Karpas-422 (cell line): ENCODE measurements at regions not wholly inside any gene's neighbourhood (a gene's known extent, or its start where the extent isn't known, plus 50 kb on each side); places are given as distances from the start of the nearest gene placed in this dataset.

Experiments
- DNase-seq: peaks from one replicate; pipeline ENCODE4 v3.0.0-alpha.2; 2015
- H2AFZ ChIP-seq: fragments of 200-600 bp; sonication (generic); 2 replicates; pipeline ENCODE4 v1.6.1; 2014; ENCODE audit warnings: antibody characterized with exemption, low read length, mixed read lengths
- H3K27ac ChIP-seq: fragments of 200-600 bp; sonication (generic); 2 replicates; pipeline ENCODE4 v1.5.1; 2014; ENCODE audit warnings: mild to moderate bottlenecking, low read length, moderate library complexity
- H3K27me3 ChIP-seq: fragments of 200-600 bp; sonication (generic); 2 replicates; pipeline ENCODE4 v1.6.1; 2014; ENCODE audit warnings: low read length, mixed read lengths
- H3K36me3 ChIP-seq: fragments of 200-600 bp; sonication (generic); 2 replicates; pipeline ENCODE4 v1.6.1; 2014; ENCODE audit warnings: low read length, mixed read lengths; ENCODE audit not compliant: insufficient read depth
- H3K4me1 ChIP-seq: fragments of 200-600 bp; sonication (generic); 2 replicates; pipeline ENCODE4 v1.6.1; 2014; ENCODE audit warnings: mild to moderate bottlenecking, low read length, mixed read lengths
- H3K4me2 ChIP-seq: fragments of 200-600 bp; sonication (generic); 2 replicates; pipeline ENCODE4 v1.6.1; 2014; ENCODE audit warnings: low read length, low read depth, mild to moderate bottlenecking; ENCODE audit not compliant: poor library complexity, severe bottlenecking
- H3K4me3 ChIP-seq: fragments of 200-600 bp; sonication (generic); 2 replicates; pipeline ENCODE4 v1.5.1; 2014; ENCODE audit warnings: mild to moderate bottlenecking, antibody characterized with exemption, low read length, mixed read lengths
- H3K79me2 ChIP-seq: fragments of 200-600 bp; sonication (generic); 2 replicates; pipeline ENCODE4 v1.6.1; 2014; ENCODE audit warnings: mild to moderate bottlenecking, low read length, mixed read lengths
- H3K9ac ChIP-seq: fragments of 200-600 bp; sonication (generic); 2 replicates; pipeline ENCODE4 v1.6.0; 2014; ENCODE audit warnings: low read length
- H3K9me2 ChIP-seq: fragments of 200-600 bp; sonication (generic), shearing (Covaris generic); replicated peaks from 2 replicates; pipeline ENCODE4 v1.6.0; 2014; ENCODE audit warnings: mild to moderate bottlenecking, low read length, moderate library complexity; ENCODE audit not compliant: insufficient read depth
- H3K9me3 ChIP-seq: fragments of 300-700, 200-600 bp; sonication (generic); 2 replicates; pipeline ENCODE4 v1.6.1; 2014; ENCODE audit warnings: low read length, mixed read lengths
- H4K20me1 ChIP-seq: fragments of 200-600 bp; sonication (generic); 2 replicates; pipeline ENCODE4 v1.6.1; 2014; ENCODE audit warnings: mild to moderate bottlenecking, antibody characterized with exemption, low read length, low read depth; ENCODE audit not compliant: insufficient read depth

DNA sequence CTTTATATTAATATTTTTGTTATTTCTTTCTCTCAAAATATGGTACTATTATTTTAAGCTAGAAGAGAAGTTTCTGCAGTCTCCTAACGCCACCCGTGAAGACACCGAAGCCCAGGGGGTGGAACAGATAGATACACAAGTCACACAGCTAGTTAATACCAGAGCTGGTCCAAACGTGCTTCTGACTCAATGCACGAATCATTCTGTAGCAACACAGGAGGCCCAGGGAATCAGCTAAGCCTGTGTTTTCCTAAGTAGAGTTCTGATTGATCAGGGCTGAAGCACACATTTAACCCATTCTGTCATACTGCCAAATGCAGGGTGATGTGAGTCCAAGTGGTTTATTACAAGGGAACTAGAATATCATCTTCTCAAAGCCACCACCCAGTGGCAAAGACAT is 116.9 kb upstream of the PWP1 start:
- H3K4me3 ChIP-seq, result no peak overlapping the region
- H3K4me1 ChIP-seq, result no peaks in the 10 kb centered on the region
- H3K9ac ChIP-seq, result no peak overlapping the region
- no peaks in the 10 kb centered on the region for H3K79me2 ChIP-seq
- no peak for DNase-seq
- H3K9me2 ChIP-seq, result no peaks in the 10 kb centered on the region
- no peaks in the 10 kb centered on the region for H4K20me1 ChIP-seq
- no peak overlapping the region for H2AFZ ChIP-seq
- H3K4me2 ChIP-seq, result no peak overlapping the region
- H3K36me3 ChIP-seq, result no peaks in the 10 kb centered on the region
- no peaks in the 10 kb centered on the region for H3K27me3 ChIP-seq
- no peaks in the 10 kb centered on the region for H3K9me3 ChIP-seq
- no peak overlapping the region for H3K27ac ChIP-seq

GRCh38 chr12:107570721-107571120 is 114.9 kb upstream of the PWP1 start:
- no peak for DNase-seq
- Histone ChIP-seq H3K9me3 (no peaks in the 10 kb centered on the region), H3K4me2 (no peak overlapping the region), H3K27ac (no peak overlapping the region), H2AFZ (no peak overlapping the region), H3K4me1 (no peaks in the 10 kb centered on the region), H3K4me3 (no peak overlapping the region), H3K79me2 (no peaks in the 10 kb centered on the region), H3K9ac (no peak overlapping the region), H3K36me3 (no peaks in the 10 kb centered on the region), H4K20me1 (no peaks in the 10 kb centered on the region), H3K27me3 (no peaks in the 10 kb centered on the region), H3K9me2 (no peaks in the 10 kb centered on the region)

- no peaks in the 10 kb centered on the region for H4K20me1 ChIP-seq
- no peak for DNase-seq
Observed at GRCh38 chr12:107571492-107571891, 114.1 kb upstream of the PWP1 start.

GRCh38 chr12:107574691-107575090 is 110.9 kb upstream of the PWP1 start:
- Histone ChIP-seq H2AFZ (no peak overlapping the region), H3K27ac (no peak overlapping the region), H3K9me3 (no peaks in the 10 kb centered on the region), H3K4me2 (no peak overlapping the region), H3K27me3 (no peaks in the 10 kb centered on the region), H3K9me2 (no peaks in the 10 kb centered on the region), H4K20me1 (no peaks in the 10 kb centered on the region), H3K4me1 (no peaks in the 10 kb centered on the region), H3K36me3 (no peaks in the 10 kb centered on the region), H3K9ac (no peak overlapping the region), H3K79me2 (no peaks in the 10 kb centered on the region), H3K4me3 (no peak overlapping the region)
- no peak for DNase-seq

More at GRCh38 chr12:107571492-107571891, 114.1 kb upstream of the PWP1 start:
- Histone ChIP-seq H3K27me3 (no peaks in the 10 kb centered on the region), H3K4me2 (no peak overlapping the region), H3K36me3 (no peaks in the 10 kb centered on the region), H3K9me3 (no peaks in the 10 kb centered on the region), H3K9me2 (no peaks in the 10 kb centered on the region), H3K4me1 (no peaks in the 10 kb centered on the region), H3K9ac (no peak overlapping the region), H3K4me3 (no peak overlapping the region), H2AFZ (no peak overlapping the region), H3K27ac (no peak overlapping the region), H3K79me2 (no peaks in the 10 kb centered on the region)

GRCh38 chr12:107580750-107581618 is 104.6 kb upstream of the PWP1 start:
- DNase-seq, result no peak
- Histone ChIP-seq H3K4me1 (no peaks in the 10 kb centered on the region), H3K9ac (no peak overlapping the region), H3K79me2 (no peaks in the 10 kb centered on the region), H3K9me2 (no peaks in the 10 kb centered on the region), H3K9me3 (no peaks in the 10 kb centered on the region), H3K4me2 (no peak overlapping the region), H4K20me1 (no peaks in the 10 kb centered on the region), H3K27ac (no peak overlapping the region), H3K27me3 (no peaks in the 10 kb centered on the region), H3K36me3 (no peaks in the 10 kb centered on the region), H3K4me3 (no peak overlapping the region), H2AFZ (no peak overlapping the region)

DNA sequence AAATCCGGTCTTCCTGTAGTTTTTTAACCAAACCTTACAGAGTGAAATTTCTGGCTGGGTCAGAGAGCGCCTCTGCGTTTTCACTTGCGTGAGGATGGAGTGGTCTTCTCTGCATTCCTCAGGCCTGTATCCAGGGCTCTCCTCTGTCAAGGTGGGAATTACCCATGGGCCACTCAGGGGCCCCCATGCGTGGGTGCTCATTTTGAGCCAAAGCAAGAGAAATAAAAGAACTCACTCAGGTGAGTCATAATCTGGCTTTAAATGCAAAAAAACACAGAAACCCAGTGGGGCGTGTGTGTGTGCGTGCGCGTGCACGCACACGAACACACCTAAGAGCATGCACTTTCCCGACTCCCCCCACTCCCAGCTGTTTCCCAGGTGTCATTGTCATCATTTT is 104.0 kb upstream of the PWP1 start:
- H3K9me3 ChIP-seq, result no peaks in the 10 kb centered on the region
- H3K27me3 ChIP-seq, result no peaks in the 10 kb centered on the region
- H3K79me2 ChIP-seq, result no peaks in the 10 kb centered on the region
- DNase-seq, result no peak
- H3K27ac ChIP-seq, result no peak overlapping the region
- H3K9ac ChIP-seq, result no peak overlapping the region
- H3K36me3 ChIP-seq, result no peaks in the 10 kb centered on the region
- no peak overlapping the region for H2AFZ ChIP-seq
- no peaks in the 10 kb centered on the region for H3K4me1 ChIP-seq
- H3K4me3 ChIP-seq, result no peak overlapping the region
- no peaks in the 10 kb centered on the region for H4K20me1 ChIP-seq
- no peaks in the 10 kb centered on the region for H3K9me2 ChIP-seq
- H3K4me2 ChIP-seq, result no peak overlapping the region

DNA sequence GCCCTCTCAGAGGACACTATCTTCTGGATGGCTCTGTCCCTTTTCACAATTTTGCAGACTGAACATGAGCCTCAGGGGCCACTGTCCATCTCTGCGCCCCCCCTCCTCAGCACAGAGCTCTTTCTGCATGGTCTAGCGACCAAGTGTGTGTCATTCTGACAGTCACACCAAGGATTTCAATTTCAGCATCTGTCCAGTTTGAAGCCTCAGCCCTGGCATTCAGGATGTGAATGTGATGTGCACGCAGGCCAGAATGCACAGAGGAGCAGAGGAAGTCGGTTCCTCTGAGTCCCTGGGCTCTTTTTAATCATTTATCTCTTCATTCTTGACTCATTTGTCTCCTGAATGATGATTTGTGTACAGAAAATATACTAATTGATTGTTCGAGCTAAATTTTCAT is 102.0 kb upstream of the PWP1 start:
- H2AFZ ChIP-seq, result no peak overlapping the region

DNA sequence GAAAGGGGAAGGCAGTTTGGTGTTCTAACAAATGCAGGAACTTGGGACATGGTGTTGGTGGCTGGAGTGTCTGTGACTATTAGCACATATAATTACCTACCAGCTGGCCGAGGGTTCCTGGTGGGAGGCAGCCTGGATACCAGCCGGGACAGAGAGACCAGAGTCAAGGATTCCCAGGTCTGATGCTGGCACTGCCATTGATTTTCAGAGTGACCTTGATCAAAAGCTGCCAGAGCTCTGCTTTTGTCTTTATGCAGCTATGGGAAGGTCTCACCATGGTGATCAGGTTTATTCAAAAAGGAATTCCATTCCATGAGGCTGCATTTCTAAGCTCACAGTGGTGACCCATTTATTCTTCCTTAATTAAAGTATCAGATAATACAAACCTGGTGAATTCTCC is 101.0 kb upstream of the PWP1 start:
- Histone ChIP-seq H3K36me3 (no peaks in the 10 kb centered on the region), H3K9ac (no peak overlapping the region), H3K27me3 (no peaks in the 10 kb centered on the region), H3K4me2 (no peak overlapping the region), H2AFZ (no peak overlapping the region), H3K9me3 (no peaks in the 10 kb centered on the region), H3K4me1 (no peaks in the 10 kb centered on the region), H3K79me2 (no peaks in the 10 kb centered on the region), H4K20me1 (no peaks in the 10 kb centered on the region), H3K9me2 (no peaks in the 10 kb centered on the region), H3K27ac (no peak overlapping the region), H3K4me3 (no peak overlapping the region)
- no peak for DNase-seq

More for the DNA sequence above, 102.0 kb upstream of the PWP1 start:
- no peaks in the 10 kb centered on the region for H3K79me2 ChIP-seq
- H3K27ac ChIP-seq, result no peak overlapping the region
- no peak overlapping the region for H3K4me2 ChIP-seq
- H4K20me1 ChIP-seq, result no peaks in the 10 kb centered on the region
- no peak overlapping the region for H3K4me3 ChIP-seq
- no peaks in the 10 kb centered on the region for H3K4me1 ChIP-seq
- H3K9ac ChIP-seq, result no peak overlapping the region
- H3K36me3 ChIP-seq, result no peaks in the 10 kb centered on the region
- no peaks in the 10 kb centered on the region for H3K9me3 ChIP-seq
- no peaks in the 10 kb centered on the region for H3K27me3 ChIP-seq
- no peaks in the 10 kb centered on the region for H3K9me2 ChIP-seq
- DNase-seq, result no peak
